ENCODE measurements at regions not wholly inside any gene's neighbourhood (a gene's known extent, or its start where the extent isn't known, plus 50 kb on each side); places are given as distances from the start of the nearest gene placed in this dataset.

DNA sequence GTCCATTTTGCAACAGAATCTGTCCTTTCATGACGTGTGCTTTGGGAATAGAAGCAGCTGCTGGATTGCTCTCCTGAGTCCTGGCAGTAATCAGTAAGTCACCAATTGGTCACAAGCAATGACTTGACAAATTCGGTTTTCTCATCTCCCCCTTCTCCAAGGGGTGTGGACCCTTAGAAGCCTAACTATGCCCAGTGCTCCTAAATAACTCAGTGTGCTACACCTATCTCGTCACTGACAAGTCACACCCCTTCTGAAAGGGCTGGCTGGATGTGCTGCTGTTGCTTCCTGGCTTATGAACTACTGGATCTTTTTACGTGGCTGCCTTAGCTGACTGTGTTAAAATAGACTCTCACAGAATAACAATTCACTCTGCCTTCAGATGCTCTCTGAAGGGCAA, 1351.5 kb downstream of the ZPLD1 start:
- Histone ChIP-seq H3K79me2 (ENCODE audit: insufficient read depth, low read length) (no peaks in the 10 kb centered on the region), H2AFZ (ENCODE audit: low read length) (no peak overlapping the region), H3K27me3 (ENCODE audit: insufficient read depth, low read length) (no peaks in the 10 kb centered on the region), H3K27ac (ENCODE audit: low read depth, low read length) (no peak overlapping the region), H3K4me2 (ENCODE audit: insufficient read depth, low read length) (no peak overlapping the region), H4K20me1 (ENCODE audit: insufficient read depth, low read length) (no peaks in the 10 kb centered on the region), H3K36me3 (ENCODE audit: insufficient read depth, low read length) (no peaks in the 10 kb centered on the region), H3K4me1 (ENCODE audit: insufficient read depth, low read length) (no peaks in the 10 kb centered on the region), H3K4me3 (ENCODE audit: insufficient read depth, low read length) (no peak overlapping the region), H3K9me3 (ENCODE audit: low read depth, low read length) (peaks cover 3% of the 10 kb centered on the region)
- TF ChIP-seq, protein P1, sequence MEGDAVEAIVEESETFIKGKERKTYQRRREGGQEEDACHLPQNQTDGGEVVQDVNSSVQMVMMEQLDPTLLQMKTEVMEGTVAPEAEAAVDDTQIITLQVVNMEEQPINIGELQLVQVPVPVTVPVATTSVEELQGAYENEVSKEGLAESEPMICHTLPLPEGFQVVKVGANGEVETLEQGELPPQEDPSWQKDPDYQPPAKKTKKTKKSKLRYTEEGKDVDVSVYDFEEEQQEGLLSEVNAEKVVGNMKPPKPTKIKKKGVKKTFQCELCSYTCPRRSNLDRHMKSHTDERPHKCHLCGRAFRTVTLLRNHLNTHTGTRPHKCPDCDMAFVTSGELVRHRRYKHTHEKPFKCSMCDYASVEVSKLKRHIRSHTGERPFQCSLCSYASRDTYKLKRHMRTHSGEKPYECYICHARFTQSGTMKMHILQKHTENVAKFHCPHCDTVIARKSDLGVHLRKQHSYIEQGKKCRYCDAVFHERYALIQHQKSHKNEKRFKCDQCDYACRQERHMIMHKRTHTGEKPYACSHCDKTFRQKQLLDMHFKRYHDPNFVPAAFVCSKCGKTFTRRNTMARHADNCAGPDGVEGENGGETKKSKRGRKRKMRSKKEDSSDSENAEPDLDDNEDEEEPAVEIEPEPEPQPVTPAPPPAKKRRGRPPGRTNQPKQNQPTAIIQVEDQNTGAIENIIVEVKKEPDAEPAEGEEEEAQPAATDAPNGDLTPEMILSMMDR (IDR thresholded peaks at IDR 0.05; ENCODE audit: extremely low read depth, low read depth, low read length), result no peak
- no peak for DNase-seq (ENCODE audit: insufficient read length, low spot score, missing footprints)

DNA sequence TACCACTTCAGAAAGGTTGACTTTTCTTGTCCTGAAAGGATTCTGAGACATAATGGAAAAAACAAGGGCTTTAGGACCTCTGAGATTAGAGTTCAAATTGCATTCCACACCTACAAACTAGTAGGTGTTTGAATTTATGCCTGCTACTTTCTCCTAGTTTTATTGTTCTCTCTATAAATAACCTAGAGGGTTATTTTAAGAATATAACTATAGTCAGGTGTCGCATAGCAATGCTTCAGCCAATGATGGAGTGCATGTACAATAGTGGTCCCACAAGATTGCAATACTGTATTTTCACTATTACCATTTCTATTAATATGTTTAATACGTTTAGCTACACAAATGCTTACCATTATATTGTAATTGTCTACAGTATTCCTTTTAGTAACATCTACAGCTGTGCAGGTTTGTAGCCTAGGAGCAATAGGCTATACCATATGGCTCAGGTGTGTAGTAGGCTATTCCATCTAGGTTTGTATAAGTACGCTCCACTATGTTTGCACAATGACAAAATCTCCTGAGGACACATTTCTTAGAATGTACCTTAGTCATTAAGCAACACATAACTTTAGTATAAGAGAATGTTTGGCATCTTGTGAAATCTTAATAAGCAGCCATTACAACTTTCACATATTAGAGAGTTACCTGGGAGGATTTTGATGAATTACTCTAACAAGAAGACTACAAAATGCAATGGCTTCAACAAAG, 1352.5 kb downstream of the ZPLD1 start:
- Histone ChIP-seq H3K4me1 (ENCODE audit: insufficient read depth, low read length) (no peaks in the 10 kb centered on the region), H3K36me3 (ENCODE audit: insufficient read depth, low read length) (no peaks in the 10 kb centered on the region), H3K27ac (ENCODE audit: low read depth, low read length) (no peak overlapping the region), H3K4me3 (ENCODE audit: insufficient read depth, low read length) (no peak overlapping the region), H4K20me1 (ENCODE audit: insufficient read depth, low read length) (no peaks in the 10 kb centered on the region), H3K27me3 (ENCODE audit: insufficient read depth, low read length) (no peaks in the 10 kb centered on the region), H3K79me2 (ENCODE audit: insufficient read depth, low read length) (no peaks in the 10 kb centered on the region), H3K4me2 (ENCODE audit: insufficient read depth, low read length) (no peak overlapping the region), H2AFZ (ENCODE audit: low read length) (no peak overlapping the region), H3K9me3 (ENCODE audit: low read depth, low read length) (peaks cover 3% of the 10 kb centered on the region)
- DNase-seq (ENCODE audit: insufficient read length, low spot score, missing footprints), result no peak
- TF ChIP-seq, protein P1 (IDR thresholded peaks at IDR 0.05; ENCODE audit: extremely low read depth, low read depth, low read length), result no peak

DNA sequence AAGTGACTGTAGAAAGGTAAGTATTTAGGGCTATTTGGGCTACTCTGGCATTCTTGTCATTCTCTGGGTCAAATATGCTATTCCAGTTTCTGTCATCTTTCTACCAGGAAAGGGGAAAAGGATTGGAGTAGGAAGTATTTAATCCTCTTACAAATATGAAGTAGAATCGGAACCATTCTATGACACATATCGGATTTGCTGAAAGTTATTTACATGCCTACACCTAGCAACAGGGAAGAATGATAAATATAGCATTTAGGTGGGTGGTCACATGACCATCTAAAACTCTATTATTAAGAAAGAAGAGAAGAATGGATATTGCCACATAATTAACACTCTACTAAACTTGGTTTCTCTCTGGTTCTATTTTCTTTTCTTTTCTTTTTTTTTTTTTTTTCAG, 1353.1 kb downstream of the ZPLD1 start:
- DNase-seq (ENCODE audit: insufficient read length, low spot score, missing footprints), result no peak
- Histone ChIP-seq H3K4me2 (ENCODE audit: insufficient read depth, low read length) (no peak overlapping the region), H3K27me3 (ENCODE audit: insufficient read depth, low read length) (no peaks in the 10 kb centered on the region), H3K9me3 (ENCODE audit: low read depth, low read length) (peaks cover 3% of the 10 kb centered on the region), H3K79me2 (ENCODE audit: insufficient read depth, low read length) (no peaks in the 10 kb centered on the region), H3K4me3 (ENCODE audit: insufficient read depth, low read length) (no peak overlapping the region), H3K36me3 (ENCODE audit: insufficient read depth, low read length) (no peaks in the 10 kb centered on the region), H2AFZ (ENCODE audit: low read length) (no peak overlapping the region), H4K20me1 (ENCODE audit: insufficient read depth, low read length) (no peaks in the 10 kb centered on the region), H3K27ac (ENCODE audit: low read depth, low read length) (no peak overlapping the region), H3K4me1 (ENCODE audit: insufficient read depth, low read length) (no peaks in the 10 kb centered on the region)
- TF ChIP-seq, protein P1 (IDR thresholded peaks at IDR 0.05; ENCODE audit: extremely low read depth, low read depth, low read length), result no peak

- Histone ChIP-seq H3K9me3 (ENCODE audit: low read depth, low read length) (no peaks in the 10 kb centered on the region), H3K27ac (ENCODE audit: low read depth, low read length) (no peak overlapping the region), H3K27me3 (ENCODE audit: insufficient read depth, low read length) (no peaks in the 10 kb centered on the region), H3K4me3 (ENCODE audit: insufficient read depth, low read length) (no peak overlapping the region), H2AFZ (ENCODE audit: low read length) (no peak overlapping the region), H3K36me3 (ENCODE audit: insufficient read depth, low read length) (no peaks in the 10 kb centered on the region), H3K4me2 (ENCODE audit: insufficient read depth, low read length) (no peak overlapping the region), H3K79me2 (ENCODE audit: insufficient read depth, low read length) (no peaks in the 10 kb centered on the region), H3K4me1 (ENCODE audit: insufficient read depth, low read length) (no peaks in the 10 kb centered on the region), H4K20me1 (ENCODE audit: insufficient read depth, low read length) (no peaks in the 10 kb centered on the region)
- TF ChIP-seq, protein P1 (IDR thresholded peaks at IDR 0.05; ENCODE audit: extremely low read depth, low read depth, low read length), result no peak
- DNase-seq (ENCODE audit: insufficient read length, low spot score, missing footprints), result no peak
Measured at GRCh38 chr3:103791786-103792515, 1357.1 kb downstream of the ZPLD1 start.

Data from osteoblast (primary cell).